HepG2 (cell line): ENCODE measurements at regions not wholly inside any gene's neighbourhood (a gene's known extent, or its start where the extent isn't known, plus 50 kb on each side); places are given as distances from the start of the nearest gene placed in this dataset.

Experiments
- CEBPB ChIP-seq: IDR thresholded peaks from 2 replicates; pipeline ENCODE4 v1.6.1; 2011; ENCODE audit warnings: low read depth, low read length, improper control_type of control experiment, borderline replicate concordance
- HDAC1 ChIP-seq: sonication (generic); formaldehyde crosslinking; IDR thresholded peaks from 2 replicates; pipeline ENCODE4 v1.5.1; 2020; ENCODE audit warnings: mild to moderate bottlenecking, missing genetic modification reagents
- HNRNPL ChIP-seq: fragments of 200-400 bp; formaldehyde crosslinking; IDR thresholded peaks from 2 replicates; pipeline ENCODE4 v1.6.1; 2017; ENCODE audit warnings: mild to moderate bottlenecking, low read depth, low read length
- HOXA7 ChIP-seq: sonication (generic); formaldehyde crosslinking; IDR thresholded peaks from 2 replicates; pipeline ENCODE4 v1.8.1; 2022; ENCODE audit warnings: mild to moderate bottlenecking, missing genetic modification reagents, moderate library complexity
- KLF9 ChIP-seq: IDR thresholded peaks from 2 replicates; pipeline ENCODE4 v1.6.1; 2016; ENCODE audit warnings: low read depth
- MTF2 ChIP-seq: sonication (generic); formaldehyde crosslinking; IDR thresholded peaks from 2 replicates; pipeline ENCODE4 v1.5.0; 2020; ENCODE audit warnings: missing genetic modification reagents, borderline replicate concordance
- REPIN1 ChIP-seq: sonication (generic); formaldehyde crosslinking; IDR thresholded peaks from 2 replicates; pipeline ENCODE4 v1.8.0; 2022; ENCODE audit warnings: missing genetic modification reagents, low read depth, mild to moderate bottlenecking, borderline replicate concordance
- SP140L ChIP-seq: sonication (generic); formaldehyde crosslinking; IDR thresholded peaks from 2 replicates; pipeline ENCODE4 v1.4.0; 2020; ENCODE audit warnings: missing genetic modification reagents, borderline replicate concordance
- ZMYM3 ChIP-seq: sonication (generic); formaldehyde crosslinking; IDR thresholded peaks from 2 replicates; pipeline ENCODE4 v1.5.1; 2020; ENCODE audit warnings: mild to moderate bottlenecking, missing genetic modification reagents
- ZNF713 ChIP-seq: sonication (generic); formaldehyde crosslinking; IDR thresholded peaks from 2 replicates; pipeline ENCODE4 v1.4.0; 2020; ENCODE audit warnings: mild to moderate bottlenecking, missing genetic modification reagents
- TF ChIP-seq, protein P1 (sequence below): sonication (generic); formaldehyde crosslinking; IDR thresholded peaks from one replicate; pipeline ENCODE4 v1.5.1; 2020; ENCODE audit warnings: mild to moderate bottlenecking, missing genetic modification reagents; ENCODE audit errors: not compliant biosample characterization
- TF ChIP-seq, protein P2 (sequence below): sonication (generic); formaldehyde crosslinking; IDR thresholded peaks from 2 replicates; pipeline ENCODE4 v1.4.0; 2020; ENCODE audit warnings: missing genetic modification reagents
- TF ChIP-seq, protein P3 (sequence below): sonication (generic); formaldehyde crosslinking; IDR thresholded peaks from 2 replicates; pipeline ENCODE4 v1.4.0; 2020; ENCODE audit warnings: missing genetic modification reagents

DNA sequence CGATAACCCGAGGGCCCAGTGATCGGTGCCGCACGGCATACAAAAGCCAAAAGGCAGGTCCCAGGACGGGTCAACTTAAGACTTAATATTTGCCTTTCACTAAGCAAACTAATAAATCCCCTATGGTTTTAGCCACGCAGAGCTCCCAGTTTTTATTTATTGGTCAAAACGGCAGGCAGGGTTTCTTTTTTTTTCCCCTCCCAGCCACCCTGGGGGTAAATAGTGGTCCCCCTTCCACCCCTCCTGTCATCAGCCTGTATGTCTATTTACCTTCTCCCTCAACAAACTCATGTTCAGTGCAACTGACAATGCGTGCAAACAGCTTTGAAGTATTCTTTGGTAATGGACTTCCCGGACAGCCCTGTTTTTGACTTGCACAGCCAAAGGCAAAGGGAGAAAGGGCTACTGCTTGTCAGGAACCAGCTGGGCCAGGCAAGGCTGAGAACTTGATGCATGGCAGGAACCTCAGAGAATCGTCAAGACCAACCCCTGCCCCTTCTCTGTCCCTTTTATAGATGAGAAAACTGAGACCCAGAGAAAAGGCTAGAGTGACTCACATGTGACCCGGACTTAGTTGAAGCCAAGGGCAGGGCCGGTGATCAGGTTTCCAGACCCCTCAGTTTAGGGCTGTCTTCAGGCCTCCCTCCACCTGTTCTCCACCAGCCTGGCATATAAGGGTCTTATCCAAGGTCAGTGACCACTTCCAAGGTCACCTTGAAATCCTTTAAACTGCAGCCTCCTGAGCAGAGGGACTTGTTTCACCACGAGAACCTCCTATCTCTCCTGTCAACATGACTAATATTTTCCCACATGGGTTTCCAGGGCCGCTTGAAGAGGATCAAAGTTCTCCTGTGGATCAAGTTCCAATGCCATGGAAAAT is 279.0 kb downstream of the SOX9 start (continued):
- TF ChIP-seq ZMYM3 (CRISPR knock-in tag), result peak; percentile 95
- TF ChIP-seq HDAC1 (CRISPR knock-in tag), result peak; percentile 95
- TF ChIP-seq CEBPB, result peak; percentile 57; the same call in 1 of the 2 replicates
- TF ChIP-seq MTF2, result no peak
- TF ChIP-seq, protein P1, sequence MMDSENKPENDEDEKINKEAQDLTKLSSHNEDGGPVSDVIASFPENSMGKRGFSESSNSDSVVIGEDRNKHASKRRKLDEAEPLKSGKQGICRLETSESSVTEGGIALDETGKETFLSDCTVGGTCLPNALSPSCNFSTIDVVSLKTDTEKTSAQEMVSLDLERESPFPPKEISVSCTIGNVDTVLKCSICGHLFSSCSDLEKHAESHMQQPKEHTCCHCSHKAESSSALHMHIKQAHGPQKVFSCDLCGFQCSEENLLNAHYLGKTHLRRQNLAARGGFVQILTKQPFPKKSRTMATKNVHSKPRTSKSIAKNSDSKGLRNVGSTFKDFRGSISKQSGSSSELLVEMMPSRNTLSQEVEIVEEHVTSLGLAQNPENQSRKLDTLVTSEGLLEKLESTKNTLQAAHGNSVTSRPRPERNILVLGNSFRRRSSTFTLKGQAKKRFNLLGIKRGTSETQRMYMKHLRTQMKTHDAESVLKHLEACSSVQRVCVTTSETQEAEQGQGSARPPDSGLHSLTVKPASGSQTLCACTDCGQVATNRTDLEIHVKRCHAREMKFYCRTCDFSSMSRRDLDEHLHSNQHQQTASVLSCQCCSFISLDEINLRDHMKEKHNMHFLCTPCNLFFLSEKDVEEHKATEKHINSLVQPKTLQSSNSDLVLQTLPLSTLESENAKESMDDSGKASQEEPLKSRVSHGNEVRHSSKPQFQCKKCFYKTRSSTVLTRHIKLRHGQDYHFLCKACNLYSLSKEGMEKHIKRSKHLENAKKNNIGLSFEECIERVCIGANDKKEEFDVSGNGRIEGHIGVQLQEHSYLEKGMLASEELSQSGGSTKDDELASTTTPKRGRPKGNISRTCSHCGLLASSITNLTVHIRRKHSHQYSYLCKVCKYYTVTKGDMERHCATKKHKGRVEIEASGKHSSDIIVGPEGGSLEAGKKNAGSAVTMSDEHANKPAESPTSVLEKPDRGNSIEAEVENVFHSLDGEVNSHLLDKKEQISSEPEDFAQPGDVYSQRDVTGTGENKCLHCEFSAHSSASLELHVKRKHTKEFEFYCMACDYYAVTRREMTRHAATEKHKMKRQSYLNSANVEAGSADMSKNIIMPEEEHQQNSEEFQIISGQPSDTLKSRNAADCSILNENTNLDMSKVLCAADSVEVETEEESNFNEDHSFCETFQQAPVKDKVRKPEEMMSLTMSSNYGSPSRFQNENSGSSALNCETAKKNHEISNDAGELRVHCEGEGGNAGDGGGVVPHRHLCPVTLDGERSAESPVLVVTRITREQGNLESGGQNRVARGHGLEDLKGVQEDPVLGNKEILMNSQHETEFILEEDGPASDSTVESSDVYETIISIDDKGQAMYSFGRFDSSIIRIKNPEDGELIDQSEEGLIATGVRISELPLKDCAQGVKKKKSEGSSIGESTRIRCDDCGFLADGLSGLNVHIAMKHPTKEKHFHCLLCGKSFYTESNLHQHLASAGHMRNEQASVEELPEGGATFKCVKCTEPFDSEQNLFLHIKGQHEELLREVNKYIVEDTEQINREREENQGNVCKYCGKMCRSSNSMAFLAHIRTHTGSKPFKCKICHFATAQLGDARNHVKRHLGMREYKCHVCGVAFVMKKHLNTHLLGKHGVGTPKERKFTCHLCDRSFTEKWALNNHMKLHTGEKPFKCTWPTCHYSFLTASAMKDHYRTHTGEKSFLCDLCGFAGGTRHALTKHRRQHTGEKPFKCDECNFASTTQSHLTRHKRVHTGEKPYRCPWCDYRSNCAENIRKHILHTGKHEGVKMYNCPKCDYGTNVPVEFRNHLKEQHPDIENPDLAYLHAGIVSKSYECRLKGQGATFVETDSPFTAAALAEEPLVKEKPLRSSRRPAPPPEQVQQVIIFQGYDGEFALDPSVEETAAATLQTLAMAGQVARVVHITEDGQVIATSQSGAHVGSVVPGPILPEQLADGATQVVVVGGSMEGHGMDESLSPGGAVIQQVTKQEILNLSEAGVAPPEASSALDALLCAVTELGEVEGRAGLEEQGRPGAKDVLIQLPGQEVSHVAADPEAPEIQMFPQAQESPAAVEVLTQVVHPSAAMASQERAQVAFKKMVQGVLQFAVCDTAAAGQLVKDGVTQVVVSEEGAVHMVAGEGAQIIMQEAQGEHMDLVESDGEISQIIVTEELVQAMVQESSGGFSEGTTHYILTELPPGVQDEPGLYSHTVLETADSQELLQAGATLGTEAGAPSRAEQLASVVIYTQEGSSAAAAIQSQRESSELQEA (CRISPR knock-in tag), result no peak
- TF ChIP-seq ZNF713 (CRISPR knock-in tag), result no peak
- TF ChIP-seq, protein P2, sequence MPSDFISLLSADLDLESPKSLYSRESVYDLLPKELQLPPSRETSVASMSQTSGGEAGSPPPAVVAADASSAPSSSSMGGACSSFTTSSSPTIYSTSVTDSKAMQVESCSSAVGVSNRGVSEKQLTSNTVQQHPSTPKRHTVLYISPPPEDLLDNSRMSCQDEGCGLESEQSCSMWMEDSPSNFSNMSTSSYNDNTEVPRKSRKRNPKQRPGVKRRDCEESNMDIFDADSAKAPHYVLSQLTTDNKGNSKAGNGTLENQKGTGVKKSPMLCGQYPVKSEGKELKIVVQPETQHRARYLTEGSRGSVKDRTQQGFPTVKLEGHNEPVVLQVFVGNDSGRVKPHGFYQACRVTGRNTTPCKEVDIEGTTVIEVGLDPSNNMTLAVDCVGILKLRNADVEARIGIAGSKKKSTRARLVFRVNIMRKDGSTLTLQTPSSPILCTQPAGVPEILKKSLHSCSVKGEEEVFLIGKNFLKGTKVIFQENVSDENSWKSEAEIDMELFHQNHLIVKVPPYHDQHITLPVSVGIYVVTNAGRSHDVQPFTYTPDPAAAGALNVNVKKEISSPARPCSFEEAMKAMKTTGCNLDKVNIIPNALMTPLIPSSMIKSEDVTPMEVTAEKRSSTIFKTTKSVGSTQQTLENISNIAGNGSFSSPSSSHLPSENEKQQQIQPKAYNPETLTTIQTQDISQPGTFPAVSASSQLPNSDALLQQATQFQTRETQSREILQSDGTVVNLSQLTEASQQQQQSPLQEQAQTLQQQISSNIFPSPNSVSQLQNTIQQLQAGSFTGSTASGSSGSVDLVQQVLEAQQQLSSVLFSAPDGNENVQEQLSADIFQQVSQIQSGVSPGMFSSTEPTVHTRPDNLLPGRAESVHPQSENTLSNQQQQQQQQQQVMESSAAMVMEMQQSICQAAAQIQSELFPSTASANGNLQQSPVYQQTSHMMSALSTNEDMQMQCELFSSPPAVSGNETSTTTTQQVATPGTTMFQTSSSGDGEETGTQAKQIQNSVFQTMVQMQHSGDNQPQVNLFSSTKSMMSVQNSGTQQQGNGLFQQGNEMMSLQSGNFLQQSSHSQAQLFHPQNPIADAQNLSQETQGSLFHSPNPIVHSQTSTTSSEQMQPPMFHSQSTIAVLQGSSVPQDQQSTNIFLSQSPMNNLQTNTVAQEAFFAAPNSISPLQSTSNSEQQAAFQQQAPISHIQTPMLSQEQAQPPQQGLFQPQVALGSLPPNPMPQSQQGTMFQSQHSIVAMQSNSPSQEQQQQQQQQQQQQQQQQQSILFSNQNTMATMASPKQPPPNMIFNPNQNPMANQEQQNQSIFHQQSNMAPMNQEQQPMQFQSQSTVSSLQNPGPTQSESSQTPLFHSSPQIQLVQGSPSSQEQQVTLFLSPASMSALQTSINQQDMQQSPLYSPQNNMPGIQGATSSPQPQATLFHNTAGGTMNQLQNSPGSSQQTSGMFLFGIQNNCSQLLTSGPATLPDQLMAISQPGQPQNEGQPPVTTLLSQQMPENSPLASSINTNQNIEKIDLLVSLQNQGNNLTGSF (CRISPR knock-in tag), result no peak
- TF ChIP-seq REPIN1, result peak; percentile 83; the same call in 1 of the 2 replicates
- no peak for TF ChIP-seq HOXA7 (CRISPR knock-in tag)
- peak; percentile 45; the same call in 1 of the 2 replicates for TF ChIP-seq SP140L (CRISPR knock-in tag)
- 0 out of 2 replicates have a peak, but pooled peaks have one; percentile 31 for TF ChIP-seq KLF9
- TF ChIP-seq, protein P3, sequence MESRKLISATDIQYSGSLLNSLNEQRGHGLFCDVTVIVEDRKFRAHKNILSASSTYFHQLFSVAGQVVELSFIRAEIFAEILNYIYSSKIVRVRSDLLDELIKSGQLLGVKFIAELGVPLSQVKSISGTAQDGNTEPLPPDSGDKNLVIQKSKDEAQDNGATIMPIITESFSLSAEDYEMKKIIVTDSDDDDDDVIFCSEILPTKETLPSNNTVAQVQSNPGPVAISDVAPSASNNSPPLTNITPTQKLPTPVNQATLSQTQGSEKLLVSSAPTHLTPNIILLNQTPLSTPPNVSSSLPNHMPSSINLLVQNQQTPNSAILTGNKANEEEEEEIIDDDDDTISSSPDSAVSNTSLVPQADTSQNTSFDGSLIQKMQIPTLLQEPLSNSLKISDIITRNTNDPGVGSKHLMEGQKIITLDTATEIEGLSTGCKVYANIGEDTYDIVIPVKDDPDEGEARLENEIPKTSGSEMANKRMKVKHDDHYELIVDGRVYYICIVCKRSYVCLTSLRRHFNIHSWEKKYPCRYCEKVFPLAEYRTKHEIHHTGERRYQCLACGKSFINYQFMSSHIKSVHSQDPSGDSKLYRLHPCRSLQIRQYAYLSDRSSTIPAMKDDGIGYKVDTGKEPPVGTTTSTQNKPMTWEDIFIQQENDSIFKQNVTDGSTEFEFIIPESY, result peak; percentile 81
- TF ChIP-seq HNRNPL, result 0 out of 2 replicates have a peak, but pooled peaks have one; percentile 15
